Right renal cortex interstitium (tissue), 3 donors: ENCODE measurements at regions not wholly inside any gene's neighbourhood (a gene's known extent, or its start where the extent isn't known, plus 50 kb on each side); places are given as distances from the start of the nearest gene placed in this dataset.

Experiments used
- DNase-seq, 3 donors: peaks; one replicate each; pipeline ENCODE4 v3.0.0-alpha.2; 2013; ENCODE audit warnings: low read depth in 3 of 3, low spot score in 2 of 3

GRCh38 chr2:220646424-220646823 lies 925.7 kb downstream of the EPHA4 start:
- DNase-seq, result no peak

- no peak for DNase-seq
Measured at GRCh38 chr2:220648628-220649027, 923.5 kb downstream of the EPHA4 start.

- no peak for DNase-seq
Measured at GRCh38 chr2:220653776-220654175, 918.3 kb downstream of the EPHA4 start.

- DNase-seq, result no peak
Measured at GRCh38 chr2:220654322-220654721, 917.8 kb downstream of the EPHA4 start.

- no peak for DNase-seq
Measured at GRCh38 chr2:220660277-220661145, 911.6 kb downstream of the EPHA4 start.

GRCh38 chr2:220662431-220662830 lies 909.7 kb downstream of the EPHA4 start:
- DNase-seq, result no peak

GRCh38 chr2:220663065-220663464 lies 909.0 kb downstream of the EPHA4 start:
- DNase-seq, result no peak

- DNase-seq, result no peak
Measured at GRCh38 chr2:220664272-220665107, 907.6 kb downstream of the EPHA4 start.

GRCh38 chr2:220665108-220665471 lies 907.0 kb downstream of the EPHA4 start:
- no peak for DNase-seq

GRCh38 chr2:220669324-220669723 lies 902.8 kb downstream of the EPHA4 start:
- DNase-seq, result no peak

GRCh38 chr2:220670511-220670910 lies 901.6 kb downstream of the EPHA4 start:
- no peak for DNase-seq

GRCh38 chr2:220673151-220673874 lies 898.8 kb downstream of the EPHA4 start:
- no peak for DNase-seq

GRCh38 chr2:220674033-220674432 lies 898.1 kb downstream of the EPHA4 start:
- no peak for DNase-seq

GRCh38 chr2:220676695-220677094 lies 895.4 kb downstream of the EPHA4 start:
- no peak for DNase-seq

GRCh38 chr2:220678943-220679342 lies 893.2 kb downstream of the EPHA4 start:
- no peak for DNase-seq

GRCh38 chr2:220682616-220683015 lies 889.5 kb downstream of the EPHA4 start:
- DNase-seq, result no peak

- DNase-seq, result no peak
Measured at GRCh38 chr2:220684099-220684498, 888.0 kb downstream of the EPHA4 start.

GRCh38 chr2:220687231-220687843 lies 884.8 kb downstream of the EPHA4 start:
- peak; percentile 12 to 29 (median 27) for DNase-seq

GRCh38 chr2:220695397-220696279 lies 876.5 kb downstream of the EPHA4 start:
- no peak for DNase-seq

- DNase-seq, result no peak
Measured at GRCh38 chr2:220696280-220696669, 875.8 kb downstream of the EPHA4 start.
